ENCODE measurements at regions not wholly inside any gene's neighbourhood (a gene's known extent, or its start where the extent isn't known, plus 50 kb on each side); places are given as distances from the start of the nearest gene placed in this dataset.

- H3K56ac ChIP-seq (ENCODE audit: insufficient read length, low read depth, low read length) = no peak overlapping the region
- no peak overlapping the region for H3K27ac ChIP-seq (ENCODE audit: insufficient read length, low read depth, low read length)
- no peak overlapping the region for H4K91ac ChIP-seq (ENCODE audit: insufficient read length, low read depth, low read length)
- no peak overlapping the region for H3K27ac Mint-ChIP-seq
- H3K4ac ChIP-seq (ENCODE audit: low read depth, low read length) = no peak overlapping the region
- no peak overlapping the region for H2BK15ac ChIP-seq (ENCODE audit: low read depth, low read length)
- TF ChIP-seq, protein P1, sequence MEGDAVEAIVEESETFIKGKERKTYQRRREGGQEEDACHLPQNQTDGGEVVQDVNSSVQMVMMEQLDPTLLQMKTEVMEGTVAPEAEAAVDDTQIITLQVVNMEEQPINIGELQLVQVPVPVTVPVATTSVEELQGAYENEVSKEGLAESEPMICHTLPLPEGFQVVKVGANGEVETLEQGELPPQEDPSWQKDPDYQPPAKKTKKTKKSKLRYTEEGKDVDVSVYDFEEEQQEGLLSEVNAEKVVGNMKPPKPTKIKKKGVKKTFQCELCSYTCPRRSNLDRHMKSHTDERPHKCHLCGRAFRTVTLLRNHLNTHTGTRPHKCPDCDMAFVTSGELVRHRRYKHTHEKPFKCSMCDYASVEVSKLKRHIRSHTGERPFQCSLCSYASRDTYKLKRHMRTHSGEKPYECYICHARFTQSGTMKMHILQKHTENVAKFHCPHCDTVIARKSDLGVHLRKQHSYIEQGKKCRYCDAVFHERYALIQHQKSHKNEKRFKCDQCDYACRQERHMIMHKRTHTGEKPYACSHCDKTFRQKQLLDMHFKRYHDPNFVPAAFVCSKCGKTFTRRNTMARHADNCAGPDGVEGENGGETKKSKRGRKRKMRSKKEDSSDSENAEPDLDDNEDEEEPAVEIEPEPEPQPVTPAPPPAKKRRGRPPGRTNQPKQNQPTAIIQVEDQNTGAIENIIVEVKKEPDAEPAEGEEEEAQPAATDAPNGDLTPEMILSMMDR (conservative IDR thresholded peaks at IDR 0.05) = no peak
- WGBS (ENCODE audit: extremely low coverage, insufficient read length, low lambda C conversion rate) = no CpG with 5 or more reads among the region's 1 CpG
- H3K4me2 ChIP-seq (ENCODE audit: insufficient read depth, insufficient read length, low read length) = no peak overlapping the region
- H3K4me1 ChIP-seq (ENCODE audit: insufficient read depth, low read length) = no peaks in the 10 kb centered on the region
- DNase-seq = no peak
- no peak overlapping the region for H2AFZ ChIP-seq (ENCODE audit: low read length)
- no peak overlapping the region for H4K8ac ChIP-seq (replicated peaks; ENCODE audit: insufficient read length, low read depth, low read length)
- no peaks in the 10 kb centered on the region for H3K9me3 ChIP-seq (ENCODE audit: control insufficient read depth, low read depth, low read length)
- no peak overlapping the region for H3K18ac ChIP-seq (ENCODE audit: insufficient read length, low read depth, low read length)
- H2BK5ac ChIP-seq (ENCODE audit: insufficient read length, low read length) = no peak overlapping the region
- H4K5ac ChIP-seq (ENCODE audit: insufficient read length, low read depth, low read length) = no peak overlapping the region
- no peak overlapping the region for H3K14ac ChIP-seq (ENCODE audit: insufficient read depth, low read length)
- H3K9ac ChIP-seq (ENCODE audit: extremely low read depth, insufficient read length, low read length) = no peak overlapping the region
- H2BK12ac ChIP-seq (ENCODE audit: insufficient read length, low read depth, low read length) = no peak overlapping the region
- no peak overlapping the region for H2BK20ac ChIP-seq (ENCODE audit: low read depth, low read length, poor library complexity, severe bottlenecking)
- no peak overlapping the region for H3K23ac ChIP-seq (ENCODE audit: insufficient read length, low read depth, low read length)
- H3K79me1 ChIP-seq (ENCODE audit: insufficient read depth, low read depth, low read length, poor library complexity, severe bottlenecking) = no peaks in the 10 kb centered on the region
- H3K9me3 Mint-ChIP-seq = peaks cover 17 to 59% of the 10 kb centered on the region in 2 experiments; a peak in 4 of 5 replicates
- no peaks in the 10 kb centered on the region for H3K23me2 ChIP-seq (ENCODE audit: insufficient read length, low read depth, low read length, poor library complexity, severe bottlenecking)
- H3K79me2 ChIP-seq (ENCODE audit: insufficient read depth, low read length) = no peaks in the 10 kb centered on the region
- H3K36me3 Mint-ChIP-seq (ENCODE audit: insufficient read depth in 1 of 3, low read depth in 3 of 3) = no peaks in the 10 kb centered on the region; a peak in 1 of 7 replicates
- no peak overlapping the region for H3T11ph ChIP-seq (ENCODE audit: low read length)
- H3K4me1 Mint-ChIP-seq = peaks cover 9 to 10% of the 10 kb centered on the region in 2 experiments
- no peak overlapping the region for H2BK120ac ChIP-seq (ENCODE audit: low read depth, low read length, poor library complexity, severe bottlenecking)
- H3K27me3 ChIP-seq (ENCODE audit: insufficient read depth, low read length) = no peaks in the 10 kb centered on the region
- no peak overlapping the region for H3K4me3 Mint-ChIP-seq
- H3K27me3 Mint-ChIP-seq (ENCODE audit: low read depth) = peaks cover 16% of the 10 kb centered on the region
- H4K20me1 ChIP-seq (ENCODE audit: control insufficient read depth, insufficient read depth, insufficient read length) = no peaks in the 10 kb centered on the region
- no peak overlapping the region for H2AK5ac ChIP-seq (ENCODE audit: insufficient read length, low read length)
Measured at GRCh38 chr7:4552985-4553384, 129.1 kb upstream of the FOXK1 start.

Data from H9 (cell line).